ENCODE measurements at regions not wholly inside any gene's neighbourhood (a gene's known extent, or its start where the extent isn't known, plus 50 kb on each side); places are given as distances from the start of the nearest gene placed in this dataset.

GRCh38 chr11:38582151-38582550 is 1984.1 kb upstream of the RAG2 start:
- DNase-seq (ENCODE audit: low spot score): no peak
- intact Hi-C loops (cut with micrococcal nuclease; ENCODE audit: unreplicated experiment): no loop called here
- BruUV-seq (replicated peaks): no TSS peak

GRCh38 chr11:38577769-38578168 is 1979.7 kb upstream of the RAG2 start:
- CTCF ChIA-PET (ENCODE audit: unreplicated experiment): no interaction called here
- H3K79me2 ChIP-seq (ENCODE audit: insufficient read depth, low read depth, low read length): no peaks in the 10 kb centered on the region
- no peaks in the 10 kb centered on the region for H3K9me3 ChIP-seq (ENCODE audit: low read length)
- DNase-seq (ENCODE audit: low spot score): no peak
- POLR2A ChIA-PET: no interaction called here
- no peak overlapping the region for H2AFZ ChIP-seq (ENCODE audit: low read length)
- TF ChIP-seq EZH2phosphoT487 (IDR thresholded peaks at IDR 0.05; ENCODE audit: borderline replicate concordance, low read depth, low read length) (no peak), CTCF (conservative IDR thresholded peaks at IDR 0.05; ENCODE audit: low read length) (no peak)
- H3K4me2 ChIP-seq (ENCODE audit: low read length): no peak overlapping the region
- H3K27ac ChIP-seq (ENCODE audit: low read depth, low read length, poor library complexity, severe bottlenecking): no peak overlapping the region
- no peaks in the 10 kb centered on the region for H3K4me1 ChIP-seq (ENCODE audit: insufficient read depth, low read length, poor library complexity, severe bottlenecking)
- H4K20me1 ChIP-seq (ENCODE audit: insufficient read depth, low read length): no peaks in the 10 kb centered on the region
- no peak overlapping the region for H3K4me3 ChIP-seq (ENCODE audit: low read depth, low read length, poor library complexity, severe bottlenecking)
- BruUV-seq (replicated peaks): no TSS peak
- no peaks in the 10 kb centered on the region for H3K36me3 ChIP-seq (ENCODE audit: insufficient read depth, low read length)
- intact Hi-C loops (cut with micrococcal nuclease; ENCODE audit: unreplicated experiment): no loop called here
- no peaks in the 10 kb centered on the region for H3K9me2 ChIP-seq (ENCODE audit: insufficient read depth, low read length)

More at GRCh38 chr11:38582151-38582550, 1984.1 kb upstream of the RAG2 start:
- ChIA-PET POLR2A (interaction anchor here (1.0 kb wide), 1 partner anchor 11 kb away, joined by 3 read pairs; no protein-coding TSS in a partner anchor), CTCF (ENCODE audit: unreplicated experiment) (no interaction called here)
- Histone ChIP-seq H2AFZ (ENCODE audit: low read length) (no peak overlapping the region), H3K27ac (ENCODE audit: low read depth, low read length, poor library complexity, severe bottlenecking) (no peak overlapping the region), H3K4me2 (ENCODE audit: low read length) (no peak overlapping the region), H3K79me2 (ENCODE audit: insufficient read depth, low read depth, low read length) (no peaks in the 10 kb centered on the region), H3K4me3 (ENCODE audit: low read depth, low read length, poor library complexity, severe bottlenecking) (no peak overlapping the region), H3K9me2 (ENCODE audit: insufficient read depth, low read length) (no peaks in the 10 kb centered on the region), H3K9me3 (ENCODE audit: low read length) (no peaks in the 10 kb centered on the region), H3K4me1 (ENCODE audit: insufficient read depth, low read length, poor library complexity, severe bottlenecking) (no peaks in the 10 kb centered on the region), H3K36me3 (ENCODE audit: insufficient read depth, low read length) (no peaks in the 10 kb centered on the region), H4K20me1 (ENCODE audit: insufficient read depth, low read length) (no peaks in the 10 kb centered on the region)
- TF ChIP-seq CTCF (conservative IDR thresholded peaks at IDR 0.05; ENCODE audit: low read length): no peak
- TF ChIP-seq EZH2phosphoT487 (IDR thresholded peaks at IDR 0.05; ENCODE audit: borderline replicate concordance, low read depth, low read length): no peak

GRCh38 chr11:38562562-38562961 is 1964.5 kb upstream of the RAG2 start:
- no peaks in the 10 kb centered on the region for H3K4me1 ChIP-seq (ENCODE audit: insufficient read depth, low read length, poor library complexity, severe bottlenecking)
- no peaks in the 10 kb centered on the region for H3K9me3 ChIP-seq (ENCODE audit: low read length)
- H4K20me1 ChIP-seq (ENCODE audit: insufficient read depth, low read length): no peaks in the 10 kb centered on the region
- no peak for TF ChIP-seq CTCF (conservative IDR thresholded peaks at IDR 0.05; ENCODE audit: low read length)
- TF ChIP-seq EZH2phosphoT487 (IDR thresholded peaks at IDR 0.05; ENCODE audit: borderline replicate concordance, low read depth, low read length): no peak
- DNase-seq (ENCODE audit: low spot score): no peak
- H3K27ac ChIP-seq (ENCODE audit: low read depth, low read length, poor library complexity, severe bottlenecking): no peak overlapping the region
- H3K9me2 ChIP-seq (ENCODE audit: insufficient read depth, low read length): no peaks in the 10 kb centered on the region
- no TSS peak for BruUV-seq (replicated peaks)
- H3K4me3 ChIP-seq (ENCODE audit: low read depth, low read length, poor library complexity, severe bottlenecking): no peak overlapping the region
- H3K36me3 ChIP-seq (ENCODE audit: insufficient read depth, low read length): no peaks in the 10 kb centered on the region
- no peak overlapping the region for H3K4me2 ChIP-seq (ENCODE audit: low read length)
- no peak overlapping the region for H2AFZ ChIP-seq (ENCODE audit: low read length)
- CTCF ChIA-PET (ENCODE audit: unreplicated experiment): no interaction called here
- intact Hi-C loops (cut with micrococcal nuclease; ENCODE audit: unreplicated experiment): no loop called here
- POLR2A ChIA-PET: interaction anchor here (0.6 kb wide), 1 partner anchor 626 kb away, joined by 4 read pairs; no protein-coding TSS in a partner anchor
- no peaks in the 10 kb centered on the region for H3K79me2 ChIP-seq (ENCODE audit: insufficient read depth, low read depth, low read length)

Measured in OCI-LY7 (cell line).